ENCODE measurements at regions not wholly inside any gene's neighbourhood (a gene's known extent, or its start where the extent isn't known, plus 50 kb on each side); places are given as distances from the start of the nearest gene placed in this dataset.

DNA sequence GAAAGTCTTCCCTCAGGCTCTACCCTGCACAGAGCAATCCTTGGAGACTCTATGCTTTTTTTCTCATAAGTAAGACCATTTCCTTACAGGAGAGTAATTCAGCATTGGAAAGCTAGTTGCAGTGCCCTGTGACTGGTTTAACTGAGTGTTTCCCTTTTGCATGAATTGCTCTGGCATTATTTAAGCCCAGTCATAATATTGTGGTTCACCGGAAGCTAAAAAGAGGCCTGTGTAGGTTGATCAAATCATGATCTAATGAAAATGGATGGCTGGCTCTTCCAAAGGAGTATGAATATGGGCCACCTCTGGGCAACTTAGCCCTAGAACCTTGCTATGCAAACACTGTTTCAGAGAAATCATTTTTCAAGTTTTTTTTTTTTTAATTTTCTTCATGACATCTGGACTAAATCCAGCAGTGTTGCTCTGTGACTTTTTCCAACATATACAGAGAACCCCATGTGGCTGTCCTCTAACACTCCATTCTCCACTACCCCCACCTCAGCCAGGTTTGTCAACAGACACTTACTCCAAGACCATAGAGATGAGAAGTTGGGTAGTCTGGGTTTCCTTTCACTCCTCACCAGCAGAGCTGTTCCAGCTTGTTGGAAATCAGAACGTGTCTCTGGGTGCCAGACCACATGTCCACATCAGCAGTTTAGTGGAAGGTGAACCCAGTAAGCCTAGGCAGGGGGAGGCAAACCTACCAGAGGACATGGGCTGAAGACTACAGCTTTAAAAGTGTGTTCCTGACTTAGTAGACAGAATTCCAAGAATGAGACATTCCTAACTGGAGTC is 175.2 kb upstream of the SLC14A2 start:
- no peak for DNase-seq (ENCODE audit: low read depth, low spot score)
- H3K9ac ChIP-seq (ENCODE audit: low read length) = no peak overlapping the region
- ChIA-PET POLR2A (no interaction called here), RAD21 (ENCODE audit: low non-redundant PET in 1 of 2, low total read pairs in 2 of 2, uncharacterized antibody in 2 of 2, unreplicated experiment in 2 of 2) (no interaction called here), CTCF (no interaction called here)
- no peak overlapping the region for H3K4me2 ChIP-seq (ENCODE audit: low read length)
- H3K27ac ChIP-seq (ENCODE audit: low read depth, low read length) = no peak overlapping the region
- H3K79me2 ChIP-seq (ENCODE audit: insufficient read depth, low read length) = no peaks in the 10 kb centered on the region
- H3K9me3 ChIP-seq (ENCODE audit: control insufficient read depth in 1 of 2, insufficient read depth in 1 of 2, low read depth in 1 of 2, low read length in 2 of 2) = no peaks in the 10 kb centered on the region
- BruUV-seq (replicated peaks) = no TSS peak
- no peak for ATAC-seq
- no peaks in the 10 kb centered on the region for H3K36me3 ChIP-seq (ENCODE audit: control insufficient read depth in 1 of 2, insufficient read depth in 2 of 2, low read length in 2 of 2)
- H2AFZ ChIP-seq (ENCODE audit: low read depth, low read length, poor library complexity, severe bottlenecking) = no peak overlapping the region
- no peak overlapping the region for H3K4me3 ChIP-seq (replicated peaks in 1 of 2; ENCODE audit: low read depth in 1 of 2, low read length in 2 of 2)
- TF ChIP-seq CEBPB (IDR thresholded peaks at IDR 0.05; ENCODE audit: low read depth) = no peak
- no peak for TF ChIP-seq CBX3 (IDR thresholded peaks at IDR 0.05; ENCODE audit: low read depth)
- no peak for TF ChIP-seq SRF (IDR thresholded peaks at IDR 0.05; ENCODE audit: low read depth)
- TF ChIP-seq ZFX (IDR thresholded peaks at IDR 0.05) = no peak
- no peak for TF ChIP-seq JUND (IDR thresholded peaks at IDR 0.05)
- TF ChIP-seq POLR2A (IDR thresholded peaks at IDR 0.05; ENCODE audit: borderline replicate concordance, extremely low read depth, insufficient read depth, insufficient read length) = no peak
- TF ChIP-seq ATF3 (IDR thresholded peaks at IDR 0.05) = no peak
- TF ChIP-seq POLR2AphosphoS5 (IDR thresholded peaks at IDR 0.05; ENCODE audit: low read depth, low read length) = no peak
- no peak for TF ChIP-seq SP1 (IDR thresholded peaks at IDR 0.05; ENCODE audit: low read depth)
- no peak for TF ChIP-seq EZH2phosphoT487 (IDR thresholded peaks at IDR 0.05; ENCODE audit: borderline replicate concordance)
- no peak for TF ChIP-seq FOSL1 (IDR thresholded peaks at IDR 0.05; ENCODE audit: low read depth)
- TF ChIP-seq YY1 (IDR thresholded peaks at IDR 0.05; ENCODE audit: extremely low read depth, insufficient replicate concordance, low read depth, low read length) = no peak
- no peak for TF ChIP-seq MAX (IDR thresholded peaks at IDR 0.05)
- TF ChIP-seq ZBTB33 (IDR thresholded peaks at IDR 0.05; ENCODE audit: extremely low read depth, insufficient replicate concordance, low read length) = no peak
- TF ChIP-seq RAD21 (IDR thresholded peaks at IDR 0.05; ENCODE audit: low read depth) = no peak
- intact Hi-C loops (cut with micrococcal nuclease) = no loop called here
- no peaks in the 10 kb centered on the region for H3K9me2 ChIP-seq (ENCODE audit: insufficient read depth)
- H4K20me1 ChIP-seq (ENCODE audit: insufficient read depth) = no peaks in the 10 kb centered on the region
- H3K4me1 ChIP-seq (ENCODE audit: control insufficient read depth in 1 of 2, insufficient read depth in 2 of 2, low read length in 2 of 2) = no peaks in the 10 kb centered on the region
- no peaks in the 10 kb centered on the region for H3K27me3 ChIP-seq (ENCODE audit: insufficient read depth, low read length)
